SK-N-MC (cell line): ENCODE measurements at regions not wholly inside any gene's neighbourhood (a gene's known extent, or its start where the extent isn't known, plus 50 kb on each side); places are given as distances from the start of the nearest gene placed in this dataset.

Experiments used
- EZH2 ChIP-seq: fragments of 200-600 bp; sonication (generic); IDR thresholded peaks from one replicate; pipeline ENCODE4 v1.6.1; 2017; ENCODE audit warnings: antibody characterized with exemption
- FOXP2 ChIP-seq: optimal IDR thresholded peaks from 2 replicates; pipeline ENCODE3; 2011; ENCODE audit warnings: mild to moderate bottlenecking, moderate library complexity; ENCODE audit not compliant: insufficient read depth; ENCODE audit errors: extremely low read length, control extremely low read depth
- POLR2AphosphoS5 ChIP-seq: IDR thresholded peaks from 2 replicates; pipeline ENCODE4 v1.6.1; 2012; ENCODE audit warnings: mild to moderate bottlenecking, low read depth, low read length, borderline replicate concordance

DNA sequence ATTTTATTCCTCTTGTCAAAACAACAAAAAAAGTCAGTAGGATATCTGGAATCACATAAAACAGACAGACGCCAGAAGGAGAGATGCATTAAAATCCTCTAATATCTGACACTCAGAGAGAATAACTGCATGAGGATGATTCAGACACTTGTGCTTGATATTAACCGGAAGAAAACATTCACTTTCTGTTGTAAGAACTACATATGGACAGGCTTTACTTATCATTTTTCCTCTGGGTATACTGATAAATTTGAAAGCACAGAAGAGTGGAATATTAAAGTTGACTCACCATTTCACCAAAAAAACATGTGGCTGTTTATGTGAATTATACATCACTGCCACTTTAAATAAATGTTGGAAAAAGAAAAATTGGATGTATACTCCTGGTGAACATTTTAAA, 589.1 kb upstream of the CDH2 start:
- no peak for TF ChIP-seq POLR2AphosphoS5
- no peak for TF ChIP-seq EZH2
- no peak for TF ChIP-seq FOXP2
